HG03196 (cell line): ENCODE measurements at regions not wholly inside any gene's neighbourhood (a gene's known extent, or its start where the extent isn't known, plus 50 kb on each side); places are given as distances from the start of the nearest gene placed in this dataset.

Experiments
- ATAC-seq: cut with Tn5 transposase; IDR thresholded peaks from one replicate; pipeline ENCODE4 v1.9.1; 2021; ENCODE audit not compliant: unreplicated experiment

DNA sequence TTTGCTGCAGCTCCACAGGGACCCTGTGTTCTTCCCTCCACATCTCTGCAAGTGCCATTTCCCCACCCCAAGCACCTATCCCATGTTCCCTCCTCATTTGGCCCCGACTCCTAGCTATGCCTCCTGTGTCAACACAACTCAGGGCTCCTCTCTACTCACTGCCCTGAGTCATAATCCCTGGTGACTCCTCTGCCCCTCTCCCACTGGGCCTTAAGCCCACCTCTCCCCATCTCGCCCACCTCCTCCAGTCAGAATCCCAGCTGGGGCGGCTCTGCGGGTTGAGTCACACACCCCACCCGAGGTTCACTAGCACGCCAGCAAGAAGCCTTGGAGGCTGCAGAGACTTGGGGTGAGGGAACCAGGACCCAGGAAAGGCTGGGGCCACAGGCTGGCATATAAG, 346.2 kb downstream of the FOXL1 start:
- ATAC-seq: no peak

DNA sequence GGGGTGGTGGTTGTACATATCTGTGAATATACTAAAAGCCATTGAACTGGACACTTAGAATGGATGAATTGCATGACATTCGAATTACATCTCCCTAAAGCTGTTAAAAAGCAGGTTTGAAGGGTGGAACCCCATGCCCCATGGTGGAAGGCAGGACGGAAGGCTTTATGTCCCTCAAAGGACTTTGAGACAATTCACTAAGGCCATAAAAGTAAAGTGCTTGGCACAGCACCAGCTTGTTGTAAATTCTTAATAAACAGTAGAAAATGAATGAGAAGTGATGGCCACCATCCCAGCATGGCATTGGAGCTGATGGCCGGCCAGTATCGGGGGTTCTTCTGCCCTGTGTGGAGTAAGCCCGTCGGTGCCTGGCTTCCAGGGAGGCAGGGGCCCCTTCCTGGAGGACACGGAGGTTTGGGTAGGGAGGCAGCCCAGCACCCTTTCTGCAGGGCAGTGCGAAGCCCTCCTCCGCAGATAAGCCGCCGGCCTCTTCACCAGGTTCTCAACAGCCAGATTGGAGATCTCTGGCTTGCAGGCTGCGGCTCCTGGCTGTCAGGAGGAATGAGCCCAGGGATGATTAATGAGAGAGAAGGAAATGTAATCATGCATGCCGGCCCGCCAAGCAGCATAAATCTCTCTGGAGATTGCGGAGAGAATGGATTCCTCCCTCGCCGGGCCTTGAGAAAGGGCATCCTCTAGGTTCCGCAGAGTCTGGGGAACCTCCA, 346.9 kb downstream of the FOXL1 start:
- no peak for ATAC-seq

GRCh38 chr16:86926181-86927094, 348.1 kb downstream of the FOXL1 start:
- ATAC-seq: no peak

DNA sequence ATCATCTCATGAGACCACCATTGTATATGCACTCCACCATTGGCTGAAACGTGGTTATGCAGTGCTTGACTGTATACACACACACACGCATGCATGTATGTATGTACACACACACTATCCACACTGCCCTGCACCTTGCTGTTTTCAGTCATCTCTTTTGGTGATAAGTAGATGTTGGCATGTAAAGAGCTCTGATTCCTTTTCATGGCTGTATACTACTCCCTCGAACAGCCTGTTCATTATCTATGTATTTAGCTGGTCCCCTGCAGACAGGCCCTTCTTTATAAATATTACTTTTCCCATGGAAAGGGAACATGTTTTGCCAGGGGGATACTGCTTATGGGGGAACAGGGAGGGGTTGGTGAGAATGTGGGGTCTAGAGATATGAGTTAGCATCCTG, 349.4 kb downstream of the FOXL1 start:
- ATAC-seq: no peak

- ATAC-seq: no peak
Measured at GRCh38 chr16:86928523-86929011, 350.2 kb downstream of the FOXL1 start.

- no peak for ATAC-seq
Measured at GRCh38 chr16:86929057-86929871, 350.9 kb downstream of the FOXL1 start.

GRCh38 chr16:86930001-86930400, 351.7 kb downstream of the FOXL1 start:
- no peak for ATAC-seq

DNA sequence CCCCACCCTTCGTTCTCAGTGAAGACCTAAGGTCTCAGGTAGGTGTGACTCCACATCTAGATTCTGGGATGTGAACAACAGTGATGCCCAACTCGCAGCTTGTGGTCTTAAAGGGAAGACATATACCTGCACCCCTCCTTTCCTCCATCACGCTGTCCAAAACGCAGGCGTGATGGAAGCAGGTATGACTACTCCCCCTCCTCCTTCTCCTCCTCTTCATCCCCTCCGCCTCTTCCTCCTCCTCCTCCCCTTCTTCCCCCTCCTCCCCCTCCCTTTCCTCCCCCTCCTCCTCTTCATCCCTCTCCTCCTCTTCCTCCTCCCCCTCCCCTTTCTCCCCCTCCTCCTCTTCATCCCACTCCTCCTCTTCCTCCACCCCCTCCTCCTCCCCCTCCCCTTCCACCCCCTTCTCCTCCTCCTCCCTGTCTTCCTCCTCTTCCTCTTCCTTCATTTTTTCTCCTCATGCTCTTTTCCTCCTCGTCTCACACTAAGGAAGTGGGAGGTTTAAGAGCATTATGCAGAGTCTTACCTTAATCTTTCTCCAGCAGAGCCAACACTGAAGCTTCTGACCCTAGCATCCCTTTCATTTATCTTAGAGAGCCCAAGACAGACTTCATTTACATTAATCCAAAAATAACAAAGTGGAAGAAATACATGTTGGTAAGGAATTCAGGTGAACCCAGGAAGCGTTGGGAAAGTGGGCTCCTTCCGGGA, 352.5 kb downstream of the FOXL1 start:
- no peak for ATAC-seq

DNA sequence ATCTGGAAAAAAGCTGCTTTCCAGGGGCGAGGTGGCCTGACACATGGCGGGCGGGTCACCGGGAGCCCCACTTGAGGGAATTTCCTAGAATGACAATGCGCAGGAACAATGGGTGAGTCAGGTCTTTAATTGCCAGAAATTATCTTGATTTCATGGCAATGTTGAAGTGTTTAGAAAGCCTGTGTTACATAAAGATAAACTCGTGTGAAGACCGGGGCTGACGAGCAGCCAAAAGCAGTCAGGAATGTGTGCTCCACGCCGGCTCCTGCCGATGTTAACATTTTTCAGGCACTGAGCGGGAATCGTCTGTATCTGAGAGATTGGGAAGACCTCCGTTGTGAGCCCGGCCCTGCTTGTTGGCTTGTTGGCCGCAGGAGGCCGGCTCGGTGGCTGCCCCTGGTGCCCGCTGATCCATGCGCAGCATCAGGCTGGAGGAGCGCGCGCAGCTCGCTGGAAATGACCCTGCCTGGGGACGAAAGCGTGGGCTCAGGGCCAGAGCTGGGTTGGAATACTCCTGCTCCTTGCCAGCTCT, 353.1 kb downstream of the FOXL1 start:
- ATAC-seq: no peak

DNA sequence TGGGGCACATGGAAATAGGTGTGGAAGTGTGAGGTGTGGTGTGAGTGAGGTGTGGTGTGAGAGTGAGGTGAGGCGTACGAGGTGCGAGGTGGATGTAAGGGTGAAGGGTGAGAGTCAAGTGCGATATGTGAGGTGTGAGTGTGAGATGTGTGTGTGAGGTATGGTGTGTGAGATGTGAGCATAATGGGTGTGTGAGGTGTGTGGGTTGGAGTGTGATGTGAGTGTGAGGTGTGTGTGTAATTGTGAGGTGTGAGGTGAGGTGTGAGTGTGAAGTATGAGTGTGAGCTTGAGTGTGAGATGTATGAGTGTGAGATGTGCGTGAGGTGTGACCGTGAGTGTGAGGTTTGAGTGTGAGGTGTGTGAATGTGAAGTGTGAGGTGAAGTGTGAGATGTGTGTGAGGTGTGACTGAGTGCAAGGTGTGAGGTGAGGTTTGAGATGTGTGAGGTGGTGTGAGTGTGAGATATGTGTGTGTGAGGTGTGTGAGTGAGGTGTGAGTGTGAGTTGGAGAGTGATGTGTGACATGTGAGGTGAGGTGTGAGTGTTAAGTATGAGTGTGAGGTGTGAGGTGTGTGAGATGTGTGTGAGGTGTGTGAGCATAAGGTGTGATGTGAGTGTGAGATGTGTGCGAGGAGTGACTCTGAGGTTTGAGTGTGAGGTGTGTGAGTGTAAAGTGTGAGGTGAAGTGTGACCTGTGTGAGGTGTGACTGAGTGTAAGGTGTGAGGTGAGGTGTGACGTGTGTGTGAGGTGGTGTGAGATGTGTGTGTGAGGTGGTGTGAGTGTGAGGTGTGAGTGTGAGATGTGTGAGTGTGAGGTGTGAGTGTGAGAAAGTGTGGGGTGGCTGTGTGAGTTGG, 354.0 kb downstream of the FOXL1 start:
- no peak for ATAC-seq

- no peak for ATAC-seq
Measured at GRCh38 chr16:86934581-86935375, 356.4 kb downstream of the FOXL1 start.

DNA sequence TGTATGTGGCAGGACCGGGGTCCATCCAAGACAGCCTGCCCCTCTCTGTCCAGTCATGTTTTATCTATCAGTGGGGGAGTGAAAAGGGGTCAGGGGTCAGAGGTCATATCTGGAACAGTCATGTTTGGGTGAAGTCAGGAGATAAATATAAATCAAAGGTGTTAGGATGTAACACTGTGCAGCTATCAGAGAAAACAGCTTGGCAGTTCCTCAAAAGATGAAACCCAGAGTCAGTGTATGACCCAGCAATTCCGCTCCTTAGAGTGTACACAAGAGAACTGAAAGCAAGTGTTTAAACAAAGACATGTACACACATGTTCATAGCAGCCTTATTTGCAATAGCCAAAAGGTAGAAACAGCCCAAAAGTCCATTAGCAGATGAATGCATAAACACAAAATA, 361.3 kb downstream of the FOXL1 start:
- ATAC-seq: no peak

DNA sequence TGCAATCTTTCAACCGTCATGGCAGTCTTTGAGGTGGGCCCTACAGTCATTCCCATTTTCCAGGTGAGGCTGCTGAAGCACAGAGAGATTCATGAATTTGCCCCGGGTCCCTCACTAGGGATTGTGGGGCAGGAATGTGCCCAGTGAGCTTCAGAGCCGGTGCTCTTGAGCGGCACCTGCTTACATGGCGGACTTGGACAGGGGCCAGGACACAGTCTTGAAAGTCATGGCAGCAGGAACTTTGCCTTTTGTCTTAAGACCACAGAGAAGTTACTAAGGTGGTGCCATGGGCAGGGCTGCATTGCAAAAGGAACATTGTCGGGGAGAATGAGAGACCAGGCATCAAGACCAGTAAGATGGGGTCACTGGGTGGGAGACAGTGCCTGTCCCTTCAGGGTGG, 363.4 kb downstream of the FOXL1 start:
- no peak for ATAC-seq

DNA sequence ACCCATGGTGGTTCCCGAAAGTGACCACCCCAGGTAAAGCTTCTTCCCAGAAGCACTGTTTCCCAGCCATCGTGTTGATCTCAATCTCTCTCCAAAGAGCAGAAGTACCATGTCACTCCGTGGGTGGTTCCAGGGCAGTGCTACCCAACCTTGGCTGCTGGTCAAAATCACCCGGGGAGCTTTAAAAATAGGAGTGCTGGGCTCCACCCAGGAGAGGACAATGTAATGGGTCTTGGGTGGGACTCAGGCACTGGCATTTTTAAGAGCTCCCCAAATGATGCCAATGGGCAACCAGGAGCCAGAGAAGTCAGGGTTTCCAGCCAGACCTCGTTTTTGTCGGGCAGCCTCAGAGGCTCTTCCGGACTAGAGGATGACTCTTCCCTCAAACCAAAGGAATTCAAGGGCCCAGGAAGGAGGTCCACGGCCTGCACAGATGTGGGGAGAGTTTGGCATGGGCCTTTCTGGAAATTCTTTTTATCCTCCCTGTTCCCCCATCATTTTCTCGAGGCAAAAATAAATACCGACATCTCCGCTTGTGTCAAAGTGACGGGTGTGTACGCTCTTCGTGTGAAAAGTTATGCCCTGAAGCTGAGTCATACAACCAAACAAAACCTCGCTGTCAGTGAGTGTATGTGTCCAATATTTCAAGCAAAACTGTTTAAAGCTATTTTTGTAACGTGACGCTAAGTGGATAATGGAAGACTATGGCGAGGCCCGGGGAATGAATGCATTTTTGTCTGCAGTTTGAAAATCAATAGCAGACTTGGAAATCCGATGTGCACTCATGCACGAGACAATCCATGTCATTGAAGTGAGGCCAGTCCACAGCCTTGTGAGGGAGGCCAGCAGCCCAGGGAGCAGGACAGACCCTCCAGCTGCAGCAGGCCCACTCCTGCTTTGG, 364.1 kb downstream of the FOXL1 start:
- ATAC-seq: no peak

GRCh38 chr16:86945166-86945900, 367.0 kb downstream of the FOXL1 start:
- ATAC-seq: no peak

GRCh38 chr16:86946396-86946795, 368.0 kb downstream of the FOXL1 start:
- ATAC-seq: no peak

DNA sequence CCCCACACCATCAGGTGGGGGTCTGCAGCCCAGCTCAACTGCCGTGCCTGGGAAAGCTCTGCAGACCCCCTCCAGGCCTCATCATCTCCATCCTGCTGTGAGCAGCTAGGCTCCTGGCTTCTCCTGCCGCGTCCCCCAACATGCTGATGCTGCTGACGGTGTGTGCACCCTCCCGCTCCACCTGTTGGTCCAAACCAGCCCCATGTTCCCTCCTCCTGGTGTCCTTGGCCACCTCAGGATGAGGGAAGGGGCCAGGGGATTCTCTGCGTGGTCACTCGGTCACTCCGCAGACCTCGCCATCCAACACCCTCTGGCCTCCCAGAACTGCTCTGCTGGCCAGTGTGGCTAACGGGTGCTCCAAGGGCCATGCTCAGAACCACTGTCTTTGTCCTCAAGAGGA, 368.6 kb downstream of the FOXL1 start:
- no peak for ATAC-seq
